ENCODE measurements at regions not wholly inside any gene's neighbourhood (a gene's known extent, or its start where the extent isn't known, plus 50 kb on each side); places are given as distances from the start of the nearest gene placed in this dataset.

DNA sequence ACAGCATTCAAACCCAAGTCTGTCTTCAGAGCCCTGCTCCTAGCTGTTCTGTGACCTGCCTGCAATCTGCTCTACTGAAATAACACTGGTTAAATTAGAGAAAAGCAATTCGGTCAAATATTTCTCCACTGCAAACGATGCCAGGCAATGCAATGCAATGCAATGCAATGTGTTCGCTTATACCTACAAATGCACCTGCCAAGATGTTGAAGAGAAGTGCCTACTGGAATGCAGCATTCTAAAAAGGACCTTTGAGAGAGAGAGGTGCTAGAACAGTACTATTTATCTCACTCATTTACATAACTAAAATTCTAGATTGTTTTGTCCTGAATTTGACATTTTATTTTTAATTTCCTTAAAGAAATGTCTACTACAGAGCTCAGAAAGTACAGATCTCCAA is 157.3 kb upstream of the CDK1 start:
- DNase-seq (ENCODE audit: low spot score), result no peak
- Histone ChIP-seq H3K27ac (ENCODE audit: low read depth in 1 of 2, low read length in 2 of 2) (no peak overlapping the region), H3K36me3 (ENCODE audit: control insufficient read depth in 4 of 4, insufficient read depth in 3 of 4, low read depth in 1 of 4, low read length in 3 of 4) (no peaks in the 10 kb centered on the region), H3K4me3 (ENCODE audit: low read depth in 1 of 3, low read length in 3 of 3) (no peak overlapping the region), H3K9me3 (ENCODE audit: control insufficient read depth in 4 of 4, low read length in 3 of 4) (no peaks in the 10 kb centered on the region), H3K9ac (ENCODE audit: low read depth in 1 of 2, low read length in 2 of 2) (no peak overlapping the region), H3K4me1 (ENCODE audit: control insufficient read depth in 4 of 4, insufficient read depth in 4 of 4, low read length in 3 of 4) (no peaks in the 10 kb centered on the region), H3K27me3 (ENCODE audit: control insufficient read depth in 4 of 4, insufficient read depth in 4 of 4, low read length in 3 of 4) (no peaks in the 10 kb centered on the region)
- WGBS, result 94% methylated on average over 3 of the region's 3 CpGs
- TF ChIP-seq GABPA (IDR thresholded peaks at IDR 0.05 in 1 of 2, conservative IDR thresholded peaks at IDR 0.05 in 1 of 2) (no peak), EGR1 (IDR thresholded peaks at IDR 0.05; ENCODE audit: low read depth in 2 of 2) (no peak)
- TF ChIP-seq, protein P1, sequence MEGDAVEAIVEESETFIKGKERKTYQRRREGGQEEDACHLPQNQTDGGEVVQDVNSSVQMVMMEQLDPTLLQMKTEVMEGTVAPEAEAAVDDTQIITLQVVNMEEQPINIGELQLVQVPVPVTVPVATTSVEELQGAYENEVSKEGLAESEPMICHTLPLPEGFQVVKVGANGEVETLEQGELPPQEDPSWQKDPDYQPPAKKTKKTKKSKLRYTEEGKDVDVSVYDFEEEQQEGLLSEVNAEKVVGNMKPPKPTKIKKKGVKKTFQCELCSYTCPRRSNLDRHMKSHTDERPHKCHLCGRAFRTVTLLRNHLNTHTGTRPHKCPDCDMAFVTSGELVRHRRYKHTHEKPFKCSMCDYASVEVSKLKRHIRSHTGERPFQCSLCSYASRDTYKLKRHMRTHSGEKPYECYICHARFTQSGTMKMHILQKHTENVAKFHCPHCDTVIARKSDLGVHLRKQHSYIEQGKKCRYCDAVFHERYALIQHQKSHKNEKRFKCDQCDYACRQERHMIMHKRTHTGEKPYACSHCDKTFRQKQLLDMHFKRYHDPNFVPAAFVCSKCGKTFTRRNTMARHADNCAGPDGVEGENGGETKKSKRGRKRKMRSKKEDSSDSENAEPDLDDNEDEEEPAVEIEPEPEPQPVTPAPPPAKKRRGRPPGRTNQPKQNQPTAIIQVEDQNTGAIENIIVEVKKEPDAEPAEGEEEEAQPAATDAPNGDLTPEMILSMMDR (IDR thresholded peaks at IDR 0.05; ENCODE audit: low read depth, low read length, missing input control), result no peak
- TF ChIP-seq, protein P2, sequence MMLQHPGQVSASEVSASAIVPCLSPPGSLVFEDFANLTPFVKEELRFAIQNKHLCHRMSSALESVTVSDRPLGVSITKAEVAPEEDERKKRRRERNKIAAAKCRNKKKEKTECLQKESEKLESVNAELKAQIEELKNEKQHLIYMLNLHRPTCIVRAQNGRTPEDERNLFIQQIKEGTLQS (IDR thresholded peaks at IDR 0.05), result no peak

DNA sequence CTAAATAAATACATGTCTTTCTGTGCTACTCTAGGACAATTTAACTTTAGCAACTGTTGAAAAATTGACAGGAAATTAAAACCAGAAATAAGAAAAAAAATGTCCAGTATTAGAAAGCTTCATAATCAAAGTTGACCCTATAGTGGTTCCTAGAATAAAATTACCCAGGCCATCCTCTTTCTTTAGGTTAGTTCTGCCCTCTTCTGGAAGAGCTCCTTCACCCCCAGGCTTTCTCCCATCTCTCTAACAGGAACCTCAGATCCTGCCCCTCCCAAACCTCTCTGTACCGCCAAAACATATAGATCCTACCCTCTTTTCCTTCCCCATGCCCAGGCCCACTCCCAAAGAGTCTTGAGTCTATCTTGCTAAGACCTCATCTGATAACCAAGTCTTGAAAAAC is 159.4 kb upstream of the CDK1 start:
- 89% methylated on average over 1 of the region's 1 CpG for WGBS

More for the DNA sequence above, 159.4 kb upstream of the CDK1 start:
- Histone ChIP-seq H3K27me3 (ENCODE audit: control insufficient read depth in 4 of 4, insufficient read depth in 4 of 4, low read length in 3 of 4) (no peaks in the 10 kb centered on the region), H3K4me1 (ENCODE audit: control insufficient read depth in 4 of 4, insufficient read depth in 4 of 4, low read length in 3 of 4) (no peaks in the 10 kb centered on the region), H3K36me3 (ENCODE audit: control insufficient read depth in 4 of 4, insufficient read depth in 3 of 4, low read depth in 1 of 4, low read length in 3 of 4) (no peaks in the 10 kb centered on the region), H3K9me3 (ENCODE audit: control insufficient read depth in 4 of 4, low read length in 3 of 4) (no peaks in the 10 kb centered on the region), H3K9ac (ENCODE audit: low read depth in 1 of 2, low read length in 2 of 2) (no peak overlapping the region), H3K27ac (ENCODE audit: low read depth in 1 of 2, low read length in 2 of 2) (no peak overlapping the region), H3K4me3 (ENCODE audit: low read depth in 1 of 3, low read length in 3 of 3) (no peak overlapping the region)
- DNase-seq (ENCODE audit: low spot score), result no peak
- TF ChIP-seq, protein P3, sequence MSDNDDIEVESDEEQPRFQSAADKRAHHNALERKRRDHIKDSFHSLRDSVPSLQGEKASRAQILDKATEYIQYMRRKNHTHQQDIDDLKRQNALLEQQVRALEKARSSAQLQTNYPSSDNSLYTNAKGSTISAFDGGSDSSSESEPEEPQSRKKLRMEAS (IDR thresholded peaks at IDR 0.05), result no peak
- TF ChIP-seq YY1 (IDR thresholded peaks at IDR 0.05) (no peak), HNF4G (IDR thresholded peaks at IDR 0.05) (no peak), GABPA (IDR thresholded peaks at IDR 0.05 in 1 of 2, conservative IDR thresholded peaks at IDR 0.05 in 1 of 2) (no peak), NR2F2 (IDR thresholded peaks at IDR 0.05) (no peak), EGR1 (IDR thresholded peaks at IDR 0.05; ENCODE audit: low read depth in 2 of 2) (no peak), HNF4A (conservative IDR thresholded peaks at IDR 0.05) (no peak), TAF1 (conservative IDR thresholded peaks at IDR 0.05) (no peak)
- TF ChIP-seq, protein P1 (IDR thresholded peaks at IDR 0.05; ENCODE audit: low read depth, low read length, missing input control), result no peak
- TF ChIP-seq, protein P2 (IDR thresholded peaks at IDR 0.05), result no peak
- TF ChIP-seq, protein P4, sequence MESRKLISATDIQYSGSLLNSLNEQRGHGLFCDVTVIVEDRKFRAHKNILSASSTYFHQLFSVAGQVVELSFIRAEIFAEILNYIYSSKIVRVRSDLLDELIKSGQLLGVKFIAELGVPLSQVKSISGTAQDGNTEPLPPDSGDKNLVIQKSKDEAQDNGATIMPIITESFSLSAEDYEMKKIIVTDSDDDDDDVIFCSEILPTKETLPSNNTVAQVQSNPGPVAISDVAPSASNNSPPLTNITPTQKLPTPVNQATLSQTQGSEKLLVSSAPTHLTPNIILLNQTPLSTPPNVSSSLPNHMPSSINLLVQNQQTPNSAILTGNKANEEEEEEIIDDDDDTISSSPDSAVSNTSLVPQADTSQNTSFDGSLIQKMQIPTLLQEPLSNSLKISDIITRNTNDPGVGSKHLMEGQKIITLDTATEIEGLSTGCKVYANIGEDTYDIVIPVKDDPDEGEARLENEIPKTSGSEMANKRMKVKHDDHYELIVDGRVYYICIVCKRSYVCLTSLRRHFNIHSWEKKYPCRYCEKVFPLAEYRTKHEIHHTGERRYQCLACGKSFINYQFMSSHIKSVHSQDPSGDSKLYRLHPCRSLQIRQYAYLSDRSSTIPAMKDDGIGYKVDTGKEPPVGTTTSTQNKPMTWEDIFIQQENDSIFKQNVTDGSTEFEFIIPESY (IDR thresholded peaks at IDR 0.05), result no peak

Measured in liver (tissue), 8 donors.